COLO668 (cell line): ENCODE measurements at regions not wholly inside any gene's neighbourhood (a gene's known extent, or its start where the extent isn't known, plus 50 kb on each side); places are given as distances from the start of the nearest gene placed in this dataset.
"Not testable (repeated sequence)": the region's sequence is repeated elsewhere in the genome, so short reads cannot be mapped to it uniquely, and the experiment has no call there.

Experiments
- DNase-seq: peaks from one replicate; lab custom pipeline; 2025; ENCODE audit not compliant: unreplicated experiment; lab: John Stamatoyannopoulos, UW

- DNase-seq: no peak
Measured at GRCh38 chr13:73544175-73544574, 485.4 kb downstream of the KLF5 start.

- DNase-seq: no peak
Measured at GRCh38 chr13:73542446-73542845, 483.6 kb downstream of the KLF5 start.

- DNase-seq: no peak
Measured at GRCh38 chr13:73536865-73537264, 478.1 kb downstream of the KLF5 start.

GRCh38 chr13:73535341-73535740 is 476.5 kb downstream of the KLF5 start:
- no peak for DNase-seq

GRCh38 chr13:73532987-73533510 is 474.2 kb downstream of the KLF5 start:
- DNase-seq: no peak

GRCh38 chr13:73532582-73532981 is 473.8 kb downstream of the KLF5 start:
- no peak for DNase-seq

GRCh38 chr13:73531014-73531413 is 472.2 kb downstream of the KLF5 start:
- no peak for DNase-seq

- DNase-seq: no peak
Measured at GRCh38 chr13:73522937-73523336, 464.1 kb downstream of the KLF5 start.

GRCh38 chr13:73521985-73522524 is 463.2 kb downstream of the KLF5 start:
- DNase-seq: no peak

GRCh38 chr13:73521290-73521624 is 462.5 kb downstream of the KLF5 start:
- no peak for DNase-seq

GRCh38 chr13:73520566-73521289 is 461.9 kb downstream of the KLF5 start:
- DNase-seq: no peak

- DNase-seq: not testable (repeated sequence)
Measured at GRCh38 chr13:73520135-73520534, 461.3 kb downstream of the KLF5 start.

- DNase-seq: no peak
Measured at GRCh38 chr13:73519396-73520116, 460.8 kb downstream of the KLF5 start.

- no peak for DNase-seq
Measured at GRCh38 chr13:73517766-73518165, 459.0 kb downstream of the KLF5 start.

GRCh38 chr13:73516731-73517130 is 457.9 kb downstream of the KLF5 start:
- DNase-seq: no peak

- no peak for DNase-seq
Measured at GRCh38 chr13:73514208-73514607, 455.4 kb downstream of the KLF5 start.

GRCh38 chr13:73513751-73514150 is 454.9 kb downstream of the KLF5 start:
- DNase-seq: no peak

- DNase-seq: no peak
Measured at GRCh38 chr13:73508841-73509240, 450.0 kb downstream of the KLF5 start.

- DNase-seq: no peak
Measured at GRCh38 chr13:73505376-73505890, 446.6 kb downstream of the KLF5 start.

GRCh38 chr13:73499695-73500094 is 440.9 kb downstream of the KLF5 start:
- no peak for DNase-seq

GRCh38 chr13:73497430-73497829 is 438.6 kb downstream of the KLF5 start:
- no peak for DNase-seq

- DNase-seq: no peak
Measured at GRCh38 chr13:73496711-73497110, 437.9 kb downstream of the KLF5 start.
